ENCODE measurements at regions not wholly inside any gene's neighbourhood (a gene's known extent, or its start where the extent isn't known, plus 50 kb on each side); places are given as distances from the start of the nearest gene placed in this dataset.
"Not testable (repeated sequence)": the region's sequence is repeated elsewhere in the genome, so short reads cannot be mapped to it uniquely, and the experiment has no call there.

DNA sequence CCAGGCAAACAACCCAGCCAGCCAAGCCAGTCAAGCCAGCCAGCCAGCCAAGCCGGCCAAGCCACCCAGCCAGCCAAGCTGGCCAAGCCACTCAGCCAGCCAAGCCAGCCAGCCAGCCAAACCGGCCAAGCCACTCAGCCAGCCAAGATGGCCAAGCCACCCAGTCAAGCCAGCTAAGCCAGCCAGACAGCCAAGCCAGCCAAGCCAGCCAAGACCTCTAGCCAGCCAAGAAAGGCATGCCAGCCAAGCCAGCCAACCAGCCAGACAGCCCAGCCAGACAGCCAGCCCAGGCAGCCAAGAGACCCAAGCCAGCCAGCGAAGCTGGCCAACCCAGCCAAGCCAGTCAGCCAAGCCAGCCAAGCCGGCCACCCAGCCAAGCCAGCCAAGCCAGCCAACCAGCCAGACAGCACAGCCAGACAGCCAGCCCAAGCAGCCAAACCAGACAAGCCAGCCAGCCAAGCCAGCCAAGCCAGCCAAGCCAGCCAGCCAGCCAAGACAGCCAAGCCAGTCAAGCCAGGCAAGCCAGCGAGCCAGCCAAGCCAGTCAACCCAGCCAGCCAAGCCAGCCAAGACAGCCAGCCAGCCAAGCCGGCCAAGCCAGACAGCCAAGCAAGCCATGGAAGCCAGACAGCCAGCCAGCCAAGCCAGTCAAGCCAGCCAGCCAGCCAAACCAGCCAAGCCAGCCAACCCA is 1598.0 kb downstream of the RPIA start:
- not testable (repeated sequence) for TF ChIP-seq MAZ (IDR thresholded peaks at IDR 0.05; ENCODE audit: borderline replicate concordance, low read depth, low read length); MAFK (IDR thresholded peaks at IDR 0.05; ENCODE audit: low read depth, low read length); SMC3 (IDR thresholded peaks at IDR 0.05; ENCODE audit: low read depth, low read length); POLR2A (IDR thresholded peaks at IDR 0.05; ENCODE audit: low read depth, low read length)
- TF ChIP-seq, protein P1, sequence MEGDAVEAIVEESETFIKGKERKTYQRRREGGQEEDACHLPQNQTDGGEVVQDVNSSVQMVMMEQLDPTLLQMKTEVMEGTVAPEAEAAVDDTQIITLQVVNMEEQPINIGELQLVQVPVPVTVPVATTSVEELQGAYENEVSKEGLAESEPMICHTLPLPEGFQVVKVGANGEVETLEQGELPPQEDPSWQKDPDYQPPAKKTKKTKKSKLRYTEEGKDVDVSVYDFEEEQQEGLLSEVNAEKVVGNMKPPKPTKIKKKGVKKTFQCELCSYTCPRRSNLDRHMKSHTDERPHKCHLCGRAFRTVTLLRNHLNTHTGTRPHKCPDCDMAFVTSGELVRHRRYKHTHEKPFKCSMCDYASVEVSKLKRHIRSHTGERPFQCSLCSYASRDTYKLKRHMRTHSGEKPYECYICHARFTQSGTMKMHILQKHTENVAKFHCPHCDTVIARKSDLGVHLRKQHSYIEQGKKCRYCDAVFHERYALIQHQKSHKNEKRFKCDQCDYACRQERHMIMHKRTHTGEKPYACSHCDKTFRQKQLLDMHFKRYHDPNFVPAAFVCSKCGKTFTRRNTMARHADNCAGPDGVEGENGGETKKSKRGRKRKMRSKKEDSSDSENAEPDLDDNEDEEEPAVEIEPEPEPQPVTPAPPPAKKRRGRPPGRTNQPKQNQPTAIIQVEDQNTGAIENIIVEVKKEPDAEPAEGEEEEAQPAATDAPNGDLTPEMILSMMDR (conservative IDR thresholded peaks at IDR 0.05; ENCODE audit: low read depth, low read length) = not testable (repeated sequence)
